GM20431 (cell line): ENCODE measurements at regions not wholly inside any gene's neighbourhood (a gene's known extent, or its start where the extent isn't known, plus 50 kb on each side); places are given as distances from the start of the nearest gene placed in this dataset.

ENCODE experiments used
- in situ Hi-C: fragments of 300-500 bp; cut with MseI, MboI; formaldehyde crosslinking; loops from one replicate; pipeline ENCODE4 v1.15.0; 2020; ENCODE audit warnings: low sequenced_read_pairs; ENCODE audit not compliant: unreplicated experiment

DNA sequence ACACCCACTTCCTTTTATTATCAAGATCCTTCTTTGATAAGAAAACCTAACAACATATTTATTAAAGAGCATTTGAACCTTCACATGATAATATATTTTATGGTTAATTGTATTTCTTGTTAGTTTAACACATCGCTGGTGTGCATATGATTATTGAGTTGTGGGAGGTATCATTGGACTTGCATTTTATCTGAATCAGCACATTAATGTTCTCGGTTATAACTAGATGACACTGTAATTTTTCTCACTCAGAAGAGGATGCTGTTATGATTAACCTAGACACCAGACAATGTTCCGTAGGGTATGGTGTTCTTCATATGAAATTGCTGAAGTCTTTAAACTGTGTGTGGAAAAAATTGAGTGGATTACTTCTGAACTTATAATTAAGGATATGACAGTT, 1188.3 kb upstream of the EPHA6 start:
- in situ Hi-C loops: no loop called here

- in situ Hi-C loops: no loop called here
Measured at GRCh38 chr3:95627293-95627692, 1187.1 kb upstream of the EPHA6 start.

- in situ Hi-C loops: no loop called here
Measured at GRCh38 chr3:95627697-95628096, 1186.7 kb upstream of the EPHA6 start.

DNA sequence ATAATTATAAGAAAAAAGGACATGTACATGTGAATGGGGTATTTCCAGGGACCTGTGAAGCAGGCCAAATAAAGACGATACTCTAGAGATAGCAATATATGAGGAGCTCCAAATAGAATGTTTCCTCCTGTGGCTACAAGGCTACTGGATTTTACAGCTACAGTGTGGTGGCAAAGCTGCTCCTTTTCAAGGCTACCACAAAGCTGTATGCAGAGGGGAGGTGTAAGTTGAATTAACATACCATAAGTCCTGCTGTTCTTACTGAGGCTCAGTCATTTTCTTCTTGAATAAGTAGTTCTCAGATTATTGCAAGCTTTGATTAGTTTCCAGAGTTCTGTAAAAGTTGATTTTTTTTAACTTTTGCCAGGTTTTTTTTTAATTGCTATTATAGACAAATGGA, 1184.6 kb upstream of the EPHA6 start:
- in situ Hi-C loops: no loop called here

DNA sequence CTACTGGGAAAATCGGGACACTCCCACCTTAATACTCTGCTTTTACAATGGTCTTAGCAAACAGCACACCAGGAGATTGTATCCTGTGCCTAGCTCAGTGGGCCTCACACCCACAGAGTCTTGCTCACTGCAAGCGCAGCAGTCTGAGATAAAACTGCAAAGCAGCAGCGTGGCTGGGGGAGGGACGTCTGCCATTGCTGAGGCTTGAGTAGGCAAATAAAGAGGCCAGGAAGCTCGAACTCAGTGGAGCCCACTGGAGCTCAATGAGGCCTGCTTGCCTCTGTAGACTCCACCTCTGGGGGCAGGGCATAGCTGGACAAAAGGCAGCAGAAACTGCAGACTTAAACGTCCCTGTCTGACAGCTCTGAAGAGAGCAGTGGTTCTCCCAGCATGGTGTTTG, 1169.1 kb upstream of the EPHA6 start:
- in situ Hi-C loops: no loop called here

DNA sequence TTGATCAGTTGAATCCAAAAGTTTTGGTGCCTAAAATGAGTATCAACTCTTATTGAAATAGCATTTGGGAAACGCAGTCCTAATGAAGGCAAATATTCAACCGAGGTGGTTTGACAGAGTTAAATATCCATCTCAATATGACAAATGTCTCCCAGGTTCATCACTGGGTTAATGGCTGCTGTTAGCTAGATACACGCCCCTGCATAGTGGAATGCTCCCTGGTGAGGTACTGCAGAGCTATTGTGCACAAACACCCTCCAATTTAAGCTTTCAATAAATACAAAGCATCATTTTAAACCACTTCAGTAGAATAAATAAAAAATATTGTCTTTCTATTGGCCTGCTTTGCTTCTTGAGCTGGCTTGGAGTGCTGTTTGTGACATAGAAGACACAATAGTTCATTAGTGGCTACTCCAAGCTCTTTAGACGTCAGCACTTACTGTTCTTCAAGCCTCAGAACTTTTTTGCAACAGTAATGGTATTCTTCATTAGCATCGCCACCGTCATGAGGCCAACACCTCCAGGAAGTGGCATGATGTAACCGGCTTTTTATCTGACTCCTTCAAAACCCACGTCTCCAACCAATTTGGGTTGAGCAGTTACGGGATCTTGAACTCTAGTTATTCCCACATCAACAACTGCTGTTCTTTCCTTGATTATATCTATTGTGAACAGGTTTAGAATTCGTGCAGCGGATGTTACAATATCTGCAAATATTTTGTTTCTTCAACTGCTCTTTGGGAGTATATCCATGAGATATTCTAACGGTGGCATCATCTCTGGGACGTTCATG, 1159.6 kb upstream of the EPHA6 start:
- in situ Hi-C loops: no loop called here

GRCh38 chr3:95655363-95655986, 1158.9 kb upstream of the EPHA6 start:
- in situ Hi-C loops: no loop called here

DNA sequence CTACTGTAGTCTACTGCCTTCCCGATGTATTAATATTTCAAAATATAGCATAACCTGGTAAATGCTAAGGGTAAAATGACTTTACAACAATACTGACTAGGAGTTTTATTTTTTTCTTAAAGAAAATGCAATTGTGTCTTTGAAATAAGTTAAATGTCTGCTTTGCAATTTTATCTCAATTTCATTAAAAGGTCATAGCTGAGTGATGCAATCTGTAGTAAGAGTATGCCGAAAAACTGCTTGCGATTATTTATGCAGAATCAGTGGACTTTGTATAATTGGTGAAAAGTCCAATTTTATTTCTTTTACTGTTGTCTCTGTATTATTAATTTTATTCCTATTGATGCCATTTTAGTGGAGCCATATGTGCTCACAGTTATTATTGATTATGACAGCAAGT, 1143.6 kb upstream of the EPHA6 start:
- in situ Hi-C loops: no loop called here

DNA sequence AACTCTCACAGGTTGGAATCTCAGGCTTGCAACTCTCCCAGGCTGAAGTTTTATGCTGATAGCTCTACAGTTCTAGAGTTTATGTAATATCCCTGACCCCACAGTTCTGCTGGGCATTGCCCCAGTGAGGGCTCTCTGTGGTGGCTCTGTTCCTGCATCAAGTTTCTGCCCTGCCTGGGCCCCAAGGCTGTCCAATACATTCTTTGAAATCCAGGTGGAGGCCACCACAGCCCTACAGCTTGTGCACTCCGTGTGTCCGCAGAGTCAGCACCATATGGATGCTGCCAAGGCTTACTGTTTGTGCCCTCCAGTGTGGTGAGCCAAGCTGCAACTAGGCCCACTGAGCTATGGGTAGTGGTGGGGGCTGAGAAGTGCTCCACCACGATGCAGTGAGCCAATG, 1141.2 kb upstream of the EPHA6 start:
- in situ Hi-C loops: no loop called here

- in situ Hi-C loops: no loop called here
Measured at GRCh38 chr3:95705786-95706418, 1108.5 kb upstream of the EPHA6 start.

DNA sequence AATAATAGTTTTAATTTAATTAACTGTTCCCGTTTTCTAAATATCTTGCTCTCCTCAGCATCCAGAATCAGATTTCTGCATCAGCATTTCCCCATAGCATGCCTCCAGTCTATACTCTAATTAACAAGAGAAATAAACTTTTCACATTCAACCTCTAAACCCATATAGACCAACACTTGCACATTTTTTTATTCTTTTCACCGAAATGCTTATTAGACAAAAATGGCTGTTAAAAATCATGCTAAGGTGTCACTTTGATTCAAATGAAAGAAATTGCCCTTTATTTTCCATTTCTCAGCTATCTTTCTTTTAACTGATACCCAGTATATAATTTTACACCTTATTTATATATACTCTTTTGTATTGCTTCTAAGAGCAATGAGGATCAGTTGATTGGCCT, 1107.1 kb upstream of the EPHA6 start:
- in situ Hi-C loops: no loop called here

DNA sequence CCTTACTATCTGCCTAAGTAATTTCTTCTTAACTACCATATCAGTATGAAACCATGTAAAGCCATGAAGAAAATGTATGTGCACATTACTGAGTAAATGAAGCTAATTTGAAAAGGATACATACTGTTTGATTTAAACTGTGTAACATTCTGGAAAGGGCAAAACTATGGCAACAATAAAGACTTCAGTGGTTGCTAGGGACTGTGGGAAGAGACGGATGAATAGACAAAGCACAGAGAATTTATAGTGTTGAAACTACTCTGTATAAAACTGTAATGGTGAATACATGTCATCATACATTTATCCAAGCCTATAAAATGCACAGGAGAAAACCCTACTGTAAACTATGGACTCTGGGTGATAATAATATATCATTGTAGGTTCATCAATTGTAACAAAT, 1103.7 kb upstream of the EPHA6 start:
- in situ Hi-C loops: no loop called here

DNA sequence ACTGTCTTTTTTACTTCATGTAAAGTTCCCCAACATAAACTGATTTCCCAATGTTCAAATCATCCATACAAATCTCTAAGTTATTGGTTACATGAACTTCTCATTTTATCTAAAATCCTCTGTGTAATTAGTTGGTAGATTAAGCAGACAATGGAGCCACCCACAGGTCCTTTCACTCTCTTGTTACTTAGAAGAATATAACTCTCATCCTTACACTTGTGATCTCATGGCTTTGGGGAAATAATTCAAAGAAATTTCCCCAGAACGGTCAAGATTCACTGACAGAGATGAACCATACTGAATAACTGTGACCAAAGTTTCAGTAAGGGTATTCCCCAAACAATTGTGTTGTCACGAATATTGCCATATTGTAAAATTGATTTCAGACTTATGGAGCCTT, 1102.6 kb upstream of the EPHA6 start:
- in situ Hi-C loops: no loop called here

GRCh38 chr3:95715128-95715527, 1099.3 kb upstream of the EPHA6 start:
- in situ Hi-C loops: no loop called here

DNA sequence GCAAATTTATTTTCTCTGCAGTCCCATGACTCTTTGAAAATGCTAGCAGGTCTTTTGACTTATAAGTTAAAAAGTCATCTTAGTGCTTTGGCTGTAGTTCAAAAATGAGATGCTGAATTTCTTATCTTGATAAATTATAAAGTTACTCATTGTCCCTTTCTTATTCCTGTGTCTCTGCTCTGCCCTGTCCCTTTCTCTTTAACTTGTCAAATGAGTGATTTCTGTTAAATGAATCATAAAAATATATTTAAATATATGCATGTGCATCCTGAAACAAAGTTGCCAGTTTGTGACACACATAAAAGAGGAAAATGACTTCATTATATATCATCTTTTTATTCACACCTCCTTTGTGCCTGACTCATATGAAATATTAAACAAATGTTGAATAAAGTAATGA, 1097.3 kb upstream of the EPHA6 start:
- in situ Hi-C loops: no loop called here

- in situ Hi-C loops: no loop called here
Measured at GRCh38 chr3:95718168-95718567, 1096.2 kb upstream of the EPHA6 start.

DNA sequence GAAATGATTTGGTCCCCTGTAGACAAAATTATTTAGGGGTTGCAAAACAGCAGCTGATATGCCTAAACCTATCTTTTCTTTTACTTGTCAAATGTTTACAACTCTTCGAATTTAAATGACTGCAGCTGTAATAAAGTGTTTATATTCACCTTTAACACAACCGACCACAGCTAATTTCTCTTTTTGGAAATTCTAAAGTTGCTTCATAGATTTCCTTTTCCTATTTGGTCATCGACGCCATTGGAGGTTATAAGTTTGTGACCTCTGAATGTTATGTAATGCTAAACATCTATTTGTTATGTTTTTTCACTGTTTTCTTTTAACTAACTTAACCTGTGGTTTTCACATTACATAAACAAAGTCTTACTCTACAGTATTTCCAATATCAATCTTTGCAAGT, 1094.9 kb upstream of the EPHA6 start:
- in situ Hi-C loops: no loop called here

DNA sequence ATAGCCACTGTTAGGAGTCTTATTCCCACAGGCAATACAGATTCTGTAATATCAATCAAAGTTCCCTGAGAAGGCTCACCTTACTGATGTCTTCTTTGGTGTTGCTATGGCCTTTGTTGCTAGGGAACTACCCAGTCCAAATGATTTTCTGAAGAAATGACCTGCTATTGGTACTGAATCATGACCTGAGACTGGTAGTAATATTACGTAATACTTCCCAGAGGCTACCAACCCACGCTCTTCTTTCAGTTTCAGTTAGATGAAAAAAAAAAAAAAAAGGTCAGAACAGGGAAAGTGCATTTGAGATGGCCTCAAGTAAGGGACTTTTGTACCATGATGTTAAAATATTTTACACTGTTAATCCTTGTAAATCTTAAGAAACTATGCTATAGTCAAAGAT, 1092.5 kb upstream of the EPHA6 start:
- in situ Hi-C loops: no loop called here

DNA sequence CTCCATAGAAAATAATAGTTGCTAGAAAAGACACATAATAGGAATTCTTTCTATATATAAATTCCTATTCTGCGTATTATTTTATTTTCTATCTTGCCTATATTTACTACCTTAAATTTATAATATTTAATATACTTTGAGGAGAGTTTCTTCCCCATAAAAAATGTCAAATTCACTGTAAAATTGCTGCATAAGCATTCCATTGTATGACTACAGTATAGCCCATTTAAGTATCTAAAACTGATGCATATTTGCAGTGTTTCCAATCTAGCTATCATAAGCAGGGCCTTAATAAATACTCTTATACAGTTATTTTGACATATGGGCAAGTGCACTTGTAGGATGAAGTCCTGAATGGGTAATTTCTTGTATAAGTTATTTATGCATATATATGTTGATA, 1088.6 kb upstream of the EPHA6 start:
- in situ Hi-C loops: no loop called here

- in situ Hi-C loops: no loop called here
Measured at GRCh38 chr3:95731753-95732152, 1082.6 kb upstream of the EPHA6 start.

- in situ Hi-C loops: no loop called here
Measured at GRCh38 chr3:95733336-95733735, 1081.1 kb upstream of the EPHA6 start.

GRCh38 chr3:95738045-95738444, 1076.3 kb upstream of the EPHA6 start:
- in situ Hi-C loops: no loop called here
